Right lobe of liver (tissue), 4 donors: ENCODE measurements at regions not wholly inside any gene's neighbourhood (a gene's known extent, or its start where the extent isn't known, plus 50 kb on each side); places are given as distances from the start of the nearest gene placed in this dataset.

Source experiments
- POLR2A ChIP-seq: fragments of 450-650 bp; IDR thresholded peaks from one replicate; pipeline ENCODE4 v1.6.1; 2017; ENCODE audit warnings: antibody characterized with exemption, mild to moderate bottlenecking
- TF ChIP-seq, protein P1 (sequence below), 4 donors: fragments of 200-600 bp in 3 of 4; fragments of 450-650 bp in 1 of 4; IDR thresholded peaks; one replicate each; pipeline versions ENCODE4 v1.5.1 to v1.8.0; 2016 to 2022; ENCODE audit warnings: antibody characterized with exemption in 4 of 4, mild to moderate bottlenecking in 2 of 4
- donor health status: DM: no; HTN: no; CAD: no.
- donor health status: DM: no; HTN: no; CAD: no.
- donor health status: DM: no; HTN: yes; CAD: no.

DNA sequence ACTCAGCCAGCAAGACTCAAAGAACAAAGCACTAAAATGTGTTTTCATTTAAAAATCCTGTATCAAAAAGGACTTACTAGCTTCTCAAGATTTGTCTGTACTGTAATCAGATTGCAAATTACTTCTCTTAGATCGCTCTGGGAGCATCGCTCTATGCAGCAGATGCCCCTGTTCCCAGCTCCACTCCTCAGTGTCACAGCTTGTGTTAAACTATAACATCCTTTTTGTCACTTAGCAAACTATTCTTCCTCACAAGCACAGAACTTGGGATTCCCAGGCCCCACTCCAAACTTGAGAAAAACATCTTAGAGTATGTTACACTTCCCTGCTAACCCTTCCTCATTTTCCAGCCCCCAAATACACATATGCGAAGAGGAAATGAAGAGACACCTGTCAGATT lies 85.1 kb upstream of the CHRM3 start:
- TF ChIP-seq, protein P1, sequence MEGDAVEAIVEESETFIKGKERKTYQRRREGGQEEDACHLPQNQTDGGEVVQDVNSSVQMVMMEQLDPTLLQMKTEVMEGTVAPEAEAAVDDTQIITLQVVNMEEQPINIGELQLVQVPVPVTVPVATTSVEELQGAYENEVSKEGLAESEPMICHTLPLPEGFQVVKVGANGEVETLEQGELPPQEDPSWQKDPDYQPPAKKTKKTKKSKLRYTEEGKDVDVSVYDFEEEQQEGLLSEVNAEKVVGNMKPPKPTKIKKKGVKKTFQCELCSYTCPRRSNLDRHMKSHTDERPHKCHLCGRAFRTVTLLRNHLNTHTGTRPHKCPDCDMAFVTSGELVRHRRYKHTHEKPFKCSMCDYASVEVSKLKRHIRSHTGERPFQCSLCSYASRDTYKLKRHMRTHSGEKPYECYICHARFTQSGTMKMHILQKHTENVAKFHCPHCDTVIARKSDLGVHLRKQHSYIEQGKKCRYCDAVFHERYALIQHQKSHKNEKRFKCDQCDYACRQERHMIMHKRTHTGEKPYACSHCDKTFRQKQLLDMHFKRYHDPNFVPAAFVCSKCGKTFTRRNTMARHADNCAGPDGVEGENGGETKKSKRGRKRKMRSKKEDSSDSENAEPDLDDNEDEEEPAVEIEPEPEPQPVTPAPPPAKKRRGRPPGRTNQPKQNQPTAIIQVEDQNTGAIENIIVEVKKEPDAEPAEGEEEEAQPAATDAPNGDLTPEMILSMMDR (IDR thresholded peaks at IDR 0.05): no peak
- no peak for TF ChIP-seq POLR2A
